ENCODE measurements at regions not wholly inside any gene's neighbourhood (a gene's known extent, or its start where the extent isn't known, plus 50 kb on each side); places are given as distances from the start of the nearest gene placed in this dataset.

GRCh38 chr4:174047363-174047762 lies 236.1 kb downstream of the FBXO8 start:
- no peak for TF ChIP-seq CTCF (IDR thresholded peaks at IDR 0.05)
- no peak for TF ChIP-seq EZH2phosphoT487 (IDR thresholded peaks at IDR 0.05)
- no peak for TF ChIP-seq EZH2 (IDR thresholded peaks at IDR 0.05)
